GM23338 (cell line): ENCODE measurements at regions not wholly inside any gene's neighbourhood (a gene's known extent, or its start where the extent isn't known, plus 50 kb on each side); places are given as distances from the start of the nearest gene placed in this dataset.

Experiments
- ATAC-seq: fragments of 200-7000 bp; cut with Tn5 transposase; 3 replicates; pipeline ENCODE4 v1.9.1; 2020
- DNase-seq: peaks from one replicate; pipeline ENCODE4 v3.0.0-alpha.2; 2015; ENCODE audit warnings: low spot score
- H2AFZ ChIP-seq: fragments of 200-600 bp; sonication (generic); 2 replicates; pipeline ENCODE4 v1.8.0; 2016; ENCODE audit warnings: antibody characterized with exemption, mild to moderate bottlenecking, moderate library complexity
- H3F3A ChIP-seq: fragments of 200-600 bp; sonication (generic); replicated peaks from 2 replicates; pipeline ENCODE4 v1.8.0; 2017; ENCODE audit warnings: antibody characterized with exemption, mixed run types, low read depth
- H3K27ac ChIP-seq: fragments of 200-600 bp; sonication (generic); 2 replicates; pipeline ENCODE4 v1.6.1; 2016; ENCODE audit warnings: low read depth
- H3K27me3 ChIP-seq: fragments of 200-600 bp; sonication (generic); 2 replicates; pipeline ENCODE4 v1.8.0; 2016; ENCODE audit warnings: mild to moderate bottlenecking, mixed run types, moderate library complexity; ENCODE audit not compliant: insufficient read depth
- H3K36me3 ChIP-seq: fragments of 200-600 bp; sonication (generic); 2 replicates; pipeline ENCODE4 v1.8.0; 2016; ENCODE audit warnings: mild to moderate bottlenecking; ENCODE audit not compliant: insufficient read depth
- H3K4me1 ChIP-seq: fragments of 200-600 bp; sonication (generic); 2 replicates; pipeline ENCODE4 v1.8.0; 2016; ENCODE audit warnings: mild to moderate bottlenecking, moderate library complexity; ENCODE audit not compliant: insufficient read depth
- H3K4me2 ChIP-seq: fragments of 200-600 bp; sonication (generic); 2 replicates; pipeline ENCODE4 v1.7.1; 2017; ENCODE audit warnings: mixed run types
- H3K4me3 ChIP-seq: fragments of 200-600 bp; sonication (generic); 2 replicates; pipeline ENCODE4 v1.6.1; 2016; ENCODE audit warnings: mixed run types
- H3K79me2 ChIP-seq: fragments of 200-600 bp; sonication (generic); replicated peaks from 2 replicates; pipeline ENCODE4 v1.8.0; 2017; ENCODE audit warnings: mild to moderate bottlenecking; ENCODE audit not compliant: insufficient read depth
- H3K9me2 ChIP-seq: fragments of 200-600 bp; sonication (generic); 2 replicates; pipeline ENCODE4 v1.8.0; 2017; ENCODE audit not compliant: insufficient read depth
- H4K20me1 ChIP-seq: fragments of 200-600 bp; sonication (generic); replicated peaks from 2 replicates; pipeline ENCODE4 v1.8.0; 2017; ENCODE audit warnings: mild to moderate bottlenecking; ENCODE audit not compliant: insufficient read depth
- H3K27ac Mint-ChIP-seq: 2 replicates; pipeline ENCODE4 v1.8.0; 2020; ENCODE audit warnings: inconsistent platforms, mild to moderate bottlenecking, moderate library complexity, mixed read lengths
- H3K27me3 Mint-ChIP-seq: 3 replicates; pipeline ENCODE4 v1.8.0; 2022; ENCODE audit warnings: low read depth, mild to moderate bottlenecking, moderate library complexity, mixed read lengths, inconsistent platforms; ENCODE audit not compliant: insufficient read depth, poor library complexity
- H3K36me3 Mint-ChIP-seq: 3 replicates; pipeline ENCODE4 v1.8.0; 2021; ENCODE audit warnings: low read depth, mild to moderate bottlenecking, inconsistent platforms, moderate library complexity, mixed read lengths
- H3K4me1 Mint-ChIP-seq: 3 replicates; pipeline ENCODE4 v1.8.0; 2020; ENCODE audit warnings: mild to moderate bottlenecking, inconsistent platforms, mixed read lengths
- H3K4me3 Mint-ChIP-seq: 3 replicates; pipeline ENCODE4 v1.8.0; 2021; ENCODE audit warnings: moderate library complexity, mild to moderate bottlenecking, inconsistent platforms, mixed read lengths
- H3K9me3 Mint-ChIP-seq: 3 replicates; pipeline ENCODE4 v1.8.0; 2020; ENCODE audit warnings: moderate library complexity, mild to moderate bottlenecking, inconsistent platforms, mixed read lengths
- CREB1 ChIP-seq: fragments of 250-450 bp; sonication (Bioruptor Pico); IDR thresholded peaks from 2 replicates; pipeline ENCODE4 v1.5.0; 2020; ENCODE audit warnings: low read depth, mild to moderate bottlenecking, moderate library complexity
- EZH2 ChIP-seq: fragments of 200-600 bp; sonication (generic); IDR thresholded peaks from one replicate; pipeline ENCODE4 v1.8.0; 2017; ENCODE audit warnings: antibody characterized with exemption, mild to moderate bottlenecking, low read depth; ENCODE audit not compliant: unreplicated experiment
- EZH2phosphoT487 ChIP-seq: fragments of 200-600 bp; sonication (generic); IDR thresholded peaks from one replicate; pipeline ENCODE4 v1.8.1; 2018; ENCODE audit warnings: antibody characterized with exemption; ENCODE audit not compliant: unreplicated experiment
- POLR2AphosphoS5 ChIP-seq: IDR thresholded peaks from 2 replicates; pipeline ENCODE4 v1.6.1; 2016; ENCODE audit warnings: antibody characterized with exemption, low read depth
- STAT1 ChIP-seq: IDR thresholded peaks from one replicate; pipeline ENCODE4 v1.6.1; 2016; ENCODE audit warnings: antibody characterized with exemption; ENCODE audit not compliant: unreplicated experiment
- ZNF114 ChIP-seq: fragments of 250-450 bp; sonication (Bioruptor Pico); IDR thresholded peaks from 2 replicates; pipeline ENCODE4 v1.5.0; 2020; ENCODE audit warnings: mild to moderate bottlenecking, moderate library complexity
- ZNF331 ChIP-seq: fragments of 250-450 bp; sonication (Bioruptor Pico); IDR thresholded peaks from 2 replicates; pipeline ENCODE4 v1.5.0; 2020; ENCODE audit warnings: low read depth, mild to moderate bottlenecking, moderate library complexity
- TF ChIP-seq, protein P1 (sequence below): IDR thresholded peaks from one replicate; pipeline ENCODE4 v1.6.1; 2018; ENCODE audit warnings: antibody characterized with exemption; ENCODE audit not compliant: unreplicated experiment
- TF ChIP-seq, protein P2 (sequence below): fragments of 250-450 bp; sonication (Bioruptor Pico); IDR thresholded peaks from 2 replicates; pipeline ENCODE4 v1.5.0; 2020; ENCODE audit warnings: mild to moderate bottlenecking, moderate library complexity

DNA sequence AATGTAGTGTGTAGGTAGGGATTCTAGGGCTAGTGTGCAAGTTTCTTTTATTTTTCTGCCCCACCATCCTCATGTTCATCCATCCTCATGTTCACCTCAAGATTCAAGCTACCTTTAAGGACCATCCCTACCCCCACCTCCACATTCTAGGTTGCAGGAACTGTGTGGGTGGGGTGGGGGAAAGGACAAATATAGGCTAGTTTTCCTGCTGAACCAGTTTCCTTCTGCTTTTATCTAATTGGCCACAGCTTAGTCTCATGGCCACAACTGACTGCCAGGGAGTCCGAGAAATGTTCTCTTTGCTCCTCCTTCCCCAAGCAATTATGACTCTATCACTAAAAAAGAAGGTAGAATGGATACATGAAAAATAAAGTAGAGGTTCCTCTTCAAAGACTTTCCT lies 179.0 kb upstream of the LARGE1 start:
- Histone ChIP-seq H4K20me1 (no peaks in the 10 kb centered on the region), H3K27ac (no peak overlapping the region), H3K36me3 (no peaks in the 10 kb centered on the region), H3F3A (no peaks in the 10 kb centered on the region), H2AFZ (no peak overlapping the region), H3K4me1 (no peaks in the 10 kb centered on the region), H3K9me2 (no peaks in the 10 kb centered on the region), H3K79me2 (no peaks in the 10 kb centered on the region), H3K4me3 (no peak overlapping the region), H3K4me2 (no peak overlapping the region), H3K27me3 (no peaks in the 10 kb centered on the region)
- TF ChIP-seq EZH2phosphoT487 (no peak), STAT1 (no peak), CREB1 (CRISPR knock-in tag) (no peak), ZNF114 (no peak)
- peaks cover 50% of the 10 kb centered on the region for H3K9me3 Mint-ChIP-seq
- DNase-seq, result no peak
- H3K27me3 Mint-ChIP-seq, result peaks cover 2% of the 10 kb centered on the region
- no peak overlapping the region for H3K27ac Mint-ChIP-seq
- no peaks in the 10 kb centered on the region for H3K4me1 Mint-ChIP-seq
- no peaks in the 10 kb centered on the region for H3K36me3 Mint-ChIP-seq
- ATAC-seq, result no peak
- no peak overlapping the region for H3K4me3 Mint-ChIP-seq

DNA sequence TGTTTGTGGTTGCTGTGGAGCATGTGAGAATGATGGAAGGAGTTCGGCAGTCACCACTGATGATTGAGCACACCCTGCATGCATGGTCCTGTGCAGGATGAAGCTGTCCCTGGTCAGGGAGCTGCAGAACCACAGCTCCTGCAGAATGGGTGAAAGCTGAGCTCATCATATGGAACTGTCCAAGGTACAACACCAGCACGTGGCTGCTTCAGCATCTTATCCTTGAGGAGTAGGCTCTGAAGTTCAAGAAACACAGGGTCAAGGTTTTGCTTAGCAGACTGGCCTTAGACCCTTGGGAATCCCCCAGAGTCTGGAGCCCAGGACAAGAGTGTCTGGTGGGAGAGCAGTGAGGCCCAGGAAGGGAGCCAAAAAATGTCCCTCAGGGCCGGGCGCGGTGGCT lies 182.4 kb upstream of the LARGE1 start:
- no peaks in the 10 kb centered on the region for H3K36me3 ChIP-seq
- Mint-ChIP-seq H3K27ac (no peak overlapping the region), H3K36me3 (no peaks in the 10 kb centered on the region), H3K4me1 (peaks cover 10% of the 10 kb centered on the region), H3K27me3 (peaks cover 2% of the 10 kb centered on the region), H3K4me3 (no peak overlapping the region), H3K9me3 (peaks cover 31% of the 10 kb centered on the region)
- H3F3A ChIP-seq, result no peaks in the 10 kb centered on the region
- no peaks in the 10 kb centered on the region for H4K20me1 ChIP-seq
- ATAC-seq (peak; percentile 15; the same call in 1 of the 3 replicates), DNase-seq (peak; percentile 29)
- TF ChIP-seq, protein P1, sequence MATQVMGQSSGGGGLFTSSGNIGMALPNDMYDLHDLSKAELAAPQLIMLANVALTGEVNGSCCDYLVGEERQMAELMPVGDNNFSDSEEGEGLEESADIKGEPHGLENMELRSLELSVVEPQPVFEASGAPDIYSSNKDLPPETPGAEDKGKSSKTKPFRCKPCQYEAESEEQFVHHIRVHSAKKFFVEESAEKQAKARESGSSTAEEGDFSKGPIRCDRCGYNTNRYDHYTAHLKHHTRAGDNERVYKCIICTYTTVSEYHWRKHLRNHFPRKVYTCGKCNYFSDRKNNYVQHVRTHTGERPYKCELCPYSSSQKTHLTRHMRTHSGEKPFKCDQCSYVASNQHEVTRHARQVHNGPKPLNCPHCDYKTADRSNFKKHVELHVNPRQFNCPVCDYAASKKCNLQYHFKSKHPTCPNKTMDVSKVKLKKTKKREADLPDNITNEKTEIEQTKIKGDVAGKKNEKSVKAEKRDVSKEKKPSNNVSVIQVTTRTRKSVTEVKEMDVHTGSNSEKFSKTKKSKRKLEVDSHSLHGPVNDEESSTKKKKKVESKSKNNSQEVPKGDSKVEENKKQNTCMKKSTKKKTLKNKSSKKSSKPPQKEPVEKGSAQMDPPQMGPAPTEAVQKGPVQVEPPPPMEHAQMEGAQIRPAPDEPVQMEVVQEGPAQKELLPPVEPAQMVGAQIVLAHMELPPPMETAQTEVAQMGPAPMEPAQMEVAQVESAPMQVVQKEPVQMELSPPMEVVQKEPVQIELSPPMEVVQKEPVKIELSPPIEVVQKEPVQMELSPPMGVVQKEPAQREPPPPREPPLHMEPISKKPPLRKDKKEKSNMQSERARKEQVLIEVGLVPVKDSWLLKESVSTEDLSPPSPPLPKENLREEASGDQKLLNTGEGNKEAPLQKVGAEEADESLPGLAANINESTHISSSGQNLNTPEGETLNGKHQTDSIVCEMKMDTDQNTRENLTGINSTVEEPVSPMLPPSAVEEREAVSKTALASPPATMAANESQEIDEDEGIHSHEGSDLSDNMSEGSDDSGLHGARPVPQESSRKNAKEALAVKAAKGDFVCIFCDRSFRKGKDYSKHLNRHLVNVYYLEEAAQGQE, result peak; percentile 76
- TF ChIP-seq EZH2phosphoT487 (no peak), ZNF331 (CRISPR knock-in tag) (no peak), POLR2AphosphoS5 (no peak), EZH2 (no peak)
- TF ChIP-seq, protein P2, sequence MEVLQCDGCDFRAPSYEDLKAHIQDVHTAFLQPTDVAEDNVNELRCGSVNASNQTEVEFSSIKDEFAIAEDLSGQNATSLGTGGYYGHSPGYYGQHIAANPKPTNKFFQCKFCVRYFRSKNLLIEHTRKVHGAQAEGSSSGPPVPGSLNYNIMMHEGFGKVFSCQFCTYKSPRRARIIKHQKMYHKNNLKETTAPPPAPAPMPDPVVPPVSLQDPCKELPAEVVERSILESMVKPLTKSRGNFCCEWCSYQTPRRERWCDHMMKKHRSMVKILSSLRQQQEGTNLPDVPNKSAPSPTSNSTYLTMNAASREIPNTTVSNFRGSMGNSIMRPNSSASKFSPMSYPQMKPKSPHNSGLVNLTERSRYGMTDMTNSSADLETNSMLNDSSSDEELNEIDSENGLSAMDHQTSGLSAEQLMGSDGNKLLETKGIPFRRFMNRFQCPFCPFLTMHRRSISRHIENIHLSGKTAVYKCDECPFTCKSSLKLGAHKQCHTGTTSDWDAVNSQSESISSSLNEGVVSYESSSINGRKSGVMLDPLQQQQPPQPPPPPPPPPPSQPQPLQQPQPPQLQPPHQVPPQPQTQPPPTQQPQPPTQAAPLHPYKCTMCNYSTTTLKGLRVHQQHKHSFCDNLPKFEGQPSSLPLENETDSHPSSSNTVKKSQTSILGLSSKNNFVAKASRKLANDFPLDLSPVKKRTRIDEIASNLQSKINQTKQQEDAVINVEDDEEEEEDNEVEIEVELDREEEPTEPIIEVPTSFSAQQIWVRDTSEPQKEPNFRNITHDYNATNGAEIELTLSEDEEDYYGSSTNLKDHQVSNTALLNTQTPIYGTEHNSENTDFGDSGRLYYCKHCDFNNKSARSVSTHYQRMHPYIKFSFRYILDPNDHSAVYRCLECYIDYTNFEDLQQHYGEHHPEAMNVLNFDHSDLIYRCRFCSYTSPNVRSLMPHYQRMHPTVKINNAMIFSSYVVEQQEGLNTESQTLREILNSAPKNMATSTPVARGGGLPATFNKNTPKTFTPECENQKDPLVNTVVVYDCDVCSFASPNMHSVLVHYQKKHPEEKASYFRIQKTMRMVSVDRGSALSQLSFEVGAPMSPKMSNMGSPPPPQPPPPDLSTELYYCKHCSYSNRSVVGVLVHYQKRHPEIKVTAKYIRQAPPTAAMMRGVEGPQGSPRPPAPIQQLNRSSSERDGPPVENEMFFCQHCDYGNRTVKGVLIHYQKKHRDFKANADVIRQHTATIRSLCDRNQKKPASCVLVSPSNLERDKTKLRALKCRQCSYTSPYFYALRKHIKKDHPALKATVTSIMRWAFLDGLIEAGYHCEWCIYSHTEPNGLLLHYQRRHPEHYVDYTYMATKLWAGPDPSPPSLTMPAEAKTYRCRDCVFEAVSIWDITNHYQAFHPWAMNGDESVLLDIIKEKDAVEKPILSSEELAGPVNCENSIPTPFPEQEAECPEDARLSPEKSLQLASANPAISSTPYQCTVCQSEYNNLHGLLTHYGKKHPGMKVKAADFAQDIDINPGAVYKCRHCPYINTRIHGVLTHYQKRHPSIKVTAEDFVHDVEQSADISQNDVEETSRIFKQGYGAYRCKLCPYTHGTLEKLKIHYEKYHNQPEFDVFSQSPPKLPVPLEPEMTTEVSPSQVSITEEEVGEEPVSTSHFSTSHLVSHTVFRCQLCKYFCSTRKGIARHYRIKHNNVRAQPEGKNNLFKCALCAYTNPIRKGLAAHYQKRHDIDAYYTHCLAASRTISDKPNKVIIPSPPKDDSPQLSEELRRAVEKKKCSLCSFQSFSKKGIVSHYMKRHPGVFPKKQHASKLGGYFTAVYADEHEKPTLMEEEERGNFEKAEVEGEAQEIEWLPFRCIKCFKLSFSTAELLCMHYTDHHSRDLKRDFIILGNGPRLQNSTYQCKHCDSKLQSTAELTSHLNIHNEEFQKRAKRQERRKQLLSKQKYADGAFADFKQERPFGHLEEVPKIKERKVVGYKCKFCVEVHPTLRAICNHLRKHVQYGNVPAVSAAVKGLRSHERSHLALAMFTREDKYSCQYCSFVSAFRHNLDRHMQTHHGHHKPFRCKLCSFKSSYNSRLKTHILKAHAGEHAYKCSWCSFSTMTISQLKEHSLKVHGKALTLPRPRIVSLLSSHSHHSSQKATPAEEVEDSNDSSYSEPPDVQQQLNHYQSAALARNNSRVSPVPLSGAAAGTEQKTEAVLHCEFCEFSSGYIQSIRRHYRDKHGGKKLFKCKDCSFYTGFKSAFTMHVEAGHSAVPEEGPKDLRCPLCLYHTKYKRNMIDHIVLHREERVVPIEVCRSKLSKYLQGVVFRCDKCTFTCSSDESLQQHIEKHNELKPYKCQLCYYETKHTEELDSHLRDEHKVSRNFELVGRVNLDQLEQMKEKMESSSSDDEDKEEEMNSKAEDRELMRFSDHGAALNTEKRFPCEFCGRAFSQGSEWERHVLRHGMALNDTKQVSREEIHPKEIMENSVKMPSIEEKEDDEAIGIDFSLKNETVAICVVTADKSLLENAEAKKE, result no peak
- no peaks in the 10 kb centered on the region for H3K27me3 ChIP-seq
- H3K79me2 ChIP-seq, result no peaks in the 10 kb centered on the region
- no peak overlapping the region for H3K4me2 ChIP-seq
- H3K4me3 ChIP-seq, result no peak overlapping the region
- H3K9me2 ChIP-seq, result no peaks in the 10 kb centered on the region
- no peak overlapping the region for H2AFZ ChIP-seq
- no peak overlapping the region for H3K27ac ChIP-seq
- H3K4me1 ChIP-seq, result peaks cover 4% of the 10 kb centered on the region
